Astrocyte (in vitro differentiated cells and primary cell): ENCODE measurements at regions not wholly inside any gene's neighbourhood (a gene's known extent, or its start where the extent isn't known, plus 50 kb on each side); places are given as distances from the start of the nearest gene placed in this dataset.

Experiments used
- EZH2 ChIP-seq: IDR thresholded peaks from 2 replicates; pipeline ENCODE4 v1.6.1; 2012; ENCODE audit warnings: mild to moderate bottlenecking, low read length, inconsistent platforms; ENCODE audit not compliant: insufficient read depth
- TF ChIP-seq, protein P1 (sequence below): IDR thresholded peaks from 2 replicates; pipeline ENCODE4 v1.5.1; 2011; ENCODE audit warnings: low read depth, mild to moderate bottlenecking, inconsistent platforms, low read length, moderate library complexity; ENCODE audit not compliant: insufficient read depth

DNA sequence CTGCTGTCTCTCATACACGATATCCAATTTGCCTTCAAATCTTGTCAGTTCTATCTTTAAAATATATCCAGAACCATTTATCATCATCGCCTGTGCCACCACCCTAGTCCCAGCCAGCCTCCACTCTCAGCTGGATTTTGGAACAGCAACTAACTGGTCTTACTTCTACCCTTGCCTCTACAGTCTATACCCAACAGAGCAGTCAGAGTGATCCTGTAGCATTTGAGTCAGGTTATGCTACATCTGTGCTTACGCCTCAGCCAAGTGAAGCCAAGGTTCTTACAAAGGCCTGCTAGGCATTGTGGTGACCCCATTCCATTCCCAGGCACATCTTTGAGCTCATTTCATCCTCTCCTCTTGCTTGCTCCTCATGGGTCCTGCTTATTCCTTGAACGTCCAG, 95.7 kb upstream of the ACSL1 start:
- TF ChIP-seq, protein P1, sequence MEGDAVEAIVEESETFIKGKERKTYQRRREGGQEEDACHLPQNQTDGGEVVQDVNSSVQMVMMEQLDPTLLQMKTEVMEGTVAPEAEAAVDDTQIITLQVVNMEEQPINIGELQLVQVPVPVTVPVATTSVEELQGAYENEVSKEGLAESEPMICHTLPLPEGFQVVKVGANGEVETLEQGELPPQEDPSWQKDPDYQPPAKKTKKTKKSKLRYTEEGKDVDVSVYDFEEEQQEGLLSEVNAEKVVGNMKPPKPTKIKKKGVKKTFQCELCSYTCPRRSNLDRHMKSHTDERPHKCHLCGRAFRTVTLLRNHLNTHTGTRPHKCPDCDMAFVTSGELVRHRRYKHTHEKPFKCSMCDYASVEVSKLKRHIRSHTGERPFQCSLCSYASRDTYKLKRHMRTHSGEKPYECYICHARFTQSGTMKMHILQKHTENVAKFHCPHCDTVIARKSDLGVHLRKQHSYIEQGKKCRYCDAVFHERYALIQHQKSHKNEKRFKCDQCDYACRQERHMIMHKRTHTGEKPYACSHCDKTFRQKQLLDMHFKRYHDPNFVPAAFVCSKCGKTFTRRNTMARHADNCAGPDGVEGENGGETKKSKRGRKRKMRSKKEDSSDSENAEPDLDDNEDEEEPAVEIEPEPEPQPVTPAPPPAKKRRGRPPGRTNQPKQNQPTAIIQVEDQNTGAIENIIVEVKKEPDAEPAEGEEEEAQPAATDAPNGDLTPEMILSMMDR = no peak
- TF ChIP-seq EZH2 = no peak
